IMR-90 (cell line): ENCODE measurements at regions not wholly inside any gene's neighbourhood (a gene's known extent, or its start where the extent isn't known, plus 50 kb on each side); places are given as distances from the start of the nearest gene placed in this dataset.

Experiments used
- ATAC-seq: fragments of 200-7000 bp; cut with Tn5 transposase; 2 replicates; pipeline ENCODE4 v1.9.1; 2020; ENCODE audit warnings: low read depth, mild to moderate bottlenecking, moderate library complexity
- BruUV-seq: library from RNA; stranded (reverse); fragments of 400-500 nt; replicated peaks from 2 replicates; lab custom pipeline; 2021; lab: Mats Ljungman, UMichigan
- CTCF ChIA-PET: fragments of 300-600 bp; formaldehyde crosslinking; extraction: SDS; loops from one replicate; lab custom pipeline; 2021; ENCODE audit warnings: antibody characterized with exemption; lab: Yijun Ruan, JAX
- POLR2A ChIA-PET: fragments of 300-600 bp; sonication (Branson Sonifier 250); formaldehyde crosslinking; loops from one replicate; lab custom pipeline; 2022; ENCODE audit warnings: antibody characterized with exemption; ENCODE audit not compliant: unreplicated experiment; lab: Charles Lee
- DNase-seq: peaks from one replicate; pipeline ENCODE4 v3.0.0; 2013
- H2AFZ ChIP-seq: replicated peaks from 2 replicates; pipeline ENCODE3; 2013; ENCODE audit warnings: low read length, mild to moderate bottlenecking; ENCODE audit not compliant: poor library complexity
- H2AK5ac ChIP-seq: 2 replicates; pipeline ENCODE4 v1.6.1; 2013; ENCODE audit warnings: low read depth, low read length, inconsistent platforms
- H2AK9ac ChIP-seq: replicated peaks from 2 replicates; pipeline ENCODE3; 2013; ENCODE audit warnings: mild to moderate bottlenecking, low read depth, low read length, moderate library complexity; ENCODE audit not compliant: poor library complexity
- H2BK120ac ChIP-seq: 2 replicates; pipeline ENCODE4 v1.6.1; 2013; ENCODE audit warnings: low read depth, low read length, inconsistent platforms
- H2BK15ac ChIP-seq: 3 replicates; pipeline ENCODE4 v1.6.1; 2013; ENCODE audit warnings: low read depth, low read length, inconsistent platforms
- H2BK20ac ChIP-seq: 2 replicates; pipeline ENCODE4 v1.6.1; 2013; ENCODE audit warnings: low read depth, mild to moderate bottlenecking, inconsistent platforms, low read length, moderate library complexity
- H2BK5ac ChIP-seq: 2 replicates; pipeline ENCODE4 v1.6.1; 2013; ENCODE audit warnings: mild to moderate bottlenecking, low read depth, low read length, inconsistent platforms; ENCODE audit not compliant: poor library complexity, severe bottlenecking
- H3K14ac ChIP-seq: replicated peaks from 2 replicates; pipeline ENCODE4 v1.6.1; 2013; ENCODE audit warnings: low read depth, low read length, inconsistent platforms
- H3K18ac ChIP-seq: 2 replicates; pipeline ENCODE4 v1.6.1; 2013; ENCODE audit warnings: low read depth, low read length, control low read depth
- H3K23ac ChIP-seq: 2 replicates; pipeline ENCODE4 v1.6.1; 2013; ENCODE audit warnings: low read depth, low read length, inconsistent platforms
- H3K27ac ChIP-seq: 2 replicates; pipeline ENCODE4 v1.5.1; 2013; ENCODE audit warnings: mild to moderate bottlenecking, control low read depth, low read length; ENCODE audit not compliant: insufficient read depth
- H3K27me3 ChIP-seq: 2 replicates; pipeline ENCODE4 v1.6.1; 2013; ENCODE audit warnings: low read length; ENCODE audit not compliant: control insufficient read depth, insufficient read depth
- H3K36me3 ChIP-seq: 2 replicates; pipeline ENCODE4 v1.6.1; 2013; ENCODE audit warnings: low read length, mixed read lengths; ENCODE audit not compliant: control insufficient read depth, insufficient read depth
- H3K4ac ChIP-seq: 2 replicates; pipeline ENCODE4 v1.6.1; 2013; ENCODE audit warnings: low read depth, low read length, inconsistent platforms
- H3K4me1 ChIP-seq: 2 replicates; pipeline ENCODE4 v1.6.1; 2013; ENCODE audit warnings: low read length, mixed read lengths; ENCODE audit not compliant: control insufficient read depth, insufficient read depth
- H3K4me2 ChIP-seq: 2 replicates; pipeline ENCODE4 v1.6.1; 2013; ENCODE audit warnings: low read depth, mild to moderate bottlenecking, control low read depth, low read length, moderate library complexity
- H3K4me3 ChIP-seq: 2 replicates; pipeline ENCODE4 v1.5.1; 2013; ENCODE audit warnings: low read depth, mild to moderate bottlenecking, control low read depth, low read length, moderate library complexity; ENCODE audit not compliant: insufficient read depth
- H3K56ac ChIP-seq: 2 replicates; pipeline ENCODE4 v1.6.1; 2013; ENCODE audit warnings: low read length, inconsistent platforms; ENCODE audit not compliant: insufficient read depth; ENCODE audit errors: extremely low read depth
- H3K79me1 ChIP-seq, 2 experiments: 2 replicates each; pipeline ENCODE4 v1.6.1; 2013; ENCODE audit warnings: low read length in 2 of 2, inconsistent platforms in 1 of 2, low read depth in 1 of 2
- H3K9ac ChIP-seq: 2 replicates; pipeline ENCODE4 v1.6.1; 2013; ENCODE audit warnings: low read depth, low read length, control low read depth
- H3K9me1 ChIP-seq: 2 replicates; pipeline ENCODE4 v1.6.1; 2013; ENCODE audit warnings: low read length, inconsistent platforms; ENCODE audit not compliant: insufficient read depth
- H3K9me3 ChIP-seq: 2 replicates; pipeline ENCODE4 v1.6.1; 2013; ENCODE audit warnings: low read length; ENCODE audit not compliant: control insufficient read depth, insufficient read depth
- H4K20me1 ChIP-seq: 2 replicates; pipeline ENCODE4 v1.6.1; 2013; ENCODE audit warnings: low read length, inconsistent platforms; ENCODE audit not compliant: insufficient read depth
- H4K5ac ChIP-seq: 2 replicates; pipeline ENCODE4 v1.6.1; 2013; ENCODE audit warnings: mild to moderate bottlenecking, low read depth, low read length, control low read depth
- H4K8ac ChIP-seq, 2 experiments: 2 replicates each; pipeline ENCODE4 v1.6.1; 2013; ENCODE audit warnings: low read depth in 2 of 2, low read length in 2 of 2, control low read depth in 1 of 2, inconsistent platforms in 1 of 2
- H4K91ac ChIP-seq: 2 replicates; pipeline ENCODE4 v1.6.1; 2013; ENCODE audit warnings: low read depth, low read length, inconsistent platforms; ENCODE audit not compliant: insufficient read depth
- BHLHE40 ChIP-seq: fragments of 150-350 bp; IDR thresholded peaks from 2 replicates; pipeline ENCODE4 v1.6.1; 2016; ENCODE audit warnings: mild to moderate bottlenecking, low read depth, low read length
- CEBPB ChIP-seq: IDR thresholded peaks from 2 replicates; pipeline ENCODE4 v1.6.1; 2012; ENCODE audit warnings: low read depth, low read length, improper control_type of control experiment
- CHD1 ChIP-seq: IDR thresholded peaks from 2 replicates; pipeline ENCODE4 v1.6.1; 2012; ENCODE audit warnings: low read depth, low read length, improper control_type of control experiment
- FOS ChIP-seq: fragments of 150-350 bp; IDR thresholded peaks from 2 replicates; pipeline ENCODE4 v1.6.1; 2016; ENCODE audit warnings: low read depth, low read length
- MAFK ChIP-seq: IDR thresholded peaks from 2 replicates; pipeline ENCODE4 v1.6.1; 2012; ENCODE audit warnings: low read depth, low read length, improper control_type of control experiment
- MAZ ChIP-seq: IDR thresholded peaks from 2 replicates; pipeline ENCODE4 v1.6.1; 2012; ENCODE audit warnings: low read depth, mild to moderate bottlenecking, low read length, improper control_type of control experiment, moderate library complexity, borderline replicate concordance
- MXI1 ChIP-seq: IDR thresholded peaks from 2 replicates; pipeline ENCODE4 v1.6.1; 2012; ENCODE audit warnings: low read depth, mild to moderate bottlenecking, low read length, moderate library complexity, borderline replicate concordance
- POLR2A ChIP-seq: IDR thresholded peaks from 2 replicates; pipeline ENCODE4 v1.6.1; 2012; ENCODE audit warnings: mild to moderate bottlenecking, low read depth, low read length
- RCOR1 ChIP-seq: IDR thresholded peaks from 2 replicates; pipeline ENCODE4 v1.6.1; 2012; ENCODE audit warnings: mild to moderate bottlenecking, low read length, improper control_type of control experiment; ENCODE audit not compliant: insufficient replicate concordance
- RFX5 ChIP-seq: IDR thresholded peaks from 2 replicates; pipeline ENCODE4 v1.8.0; 2012; ENCODE audit warnings: low read depth, mild to moderate bottlenecking, low read length, moderate library complexity
- SMC3 ChIP-seq: fragments of 150-350 bp; IDR thresholded peaks from 2 replicates; pipeline ENCODE4 v1.6.1; 2016; ENCODE audit warnings: low read depth, mild to moderate bottlenecking, antibody characterized with exemption, low read length, moderate library complexity
- WGBS, 2 experiments: methylation state at CpG; one replicate each; pipeline versions ENCODE4 v1.1.5 to v1.1.7; 2013; ENCODE audit warnings: missing lambda C conversion rate in 2 of 2; ENCODE audit not compliant: insufficient read length in 1 of 2; ENCODE audit errors: extremely low coverage in 2 of 2; 5-methylcytosine and 5-hydroxymethylcytosine counted together
- dilution Hi-C: fragments of 300-500 bp; cut with HindIII; formaldehyde crosslinking; loops from one replicate; pipeline ENCODE4 v1.14.3; 2018; ENCODE audit warnings: low sequenced_read_pairs; ENCODE audit not compliant: unreplicated experiment
- in situ Hi-C: fragments of 300-500 bp; cut with MboI; formaldehyde crosslinking; loops from 3 replicates; pipeline ENCODE4 v1.14.3; 2019; ENCODE audit warnings: low sequenced_read_pairs, inconsistent platforms, mixed read lengths
- intact Hi-C: fragments of 100-400 bp; cut with micrococcal nuclease; formaldehyde crosslinking; loops from 2 replicates; pipeline ENCODE4 v1.10.0; 2022
- TF ChIP-seq, protein P1 (sequence below): fragments of 150-350 bp; IDR thresholded peaks from 2 replicates; pipeline ENCODE4 v1.6.1; 2017; ENCODE audit warnings: mild to moderate bottlenecking, antibody characterized with exemption, low read length, low read depth
- TF ChIP-seq, protein P2 (sequence below): fragments of 150-350 bp; IDR thresholded peaks from 2 replicates; pipeline ENCODE4 v1.6.1; 2016; ENCODE audit warnings: low read depth, mild to moderate bottlenecking, low read length, moderate library complexity, borderline replicate concordance
- TF ChIP-seq, protein P3 (sequence below): conservative IDR thresholded peaks from 2 replicates; pipeline ENCODE4 v1.5.1; 2012; ENCODE audit warnings: mild to moderate bottlenecking, low read depth, low read length, improper control_type of control experiment

DNA sequence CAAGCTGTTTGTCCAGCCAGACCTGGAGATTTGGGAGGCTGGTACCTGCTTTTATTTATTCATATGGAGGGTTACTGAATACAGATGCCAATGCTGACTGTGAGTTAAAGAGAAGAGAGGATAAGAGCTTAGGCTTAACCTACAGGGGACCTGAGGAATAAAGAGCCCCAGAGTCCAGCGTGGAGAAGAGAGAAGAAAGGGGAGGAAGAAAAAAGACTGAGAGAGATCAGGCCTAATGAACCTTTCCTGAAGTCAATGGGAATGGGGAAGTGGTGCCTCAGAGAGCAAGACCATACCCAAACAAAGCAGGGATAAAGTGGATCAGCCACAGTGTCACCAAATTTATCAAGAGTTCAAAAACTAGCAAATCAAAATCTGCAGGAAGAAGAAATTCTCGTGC, 348.6 kb upstream of the KCNH7 start:
- ChIA-PET CTCF (no interaction called here), POLR2A (no interaction called here)
- H3K56ac ChIP-seq: no peak overlapping the region
- no peaks in the 10 kb centered on the region for H3K4me1 ChIP-seq
- H3K36me3 ChIP-seq: no peaks in the 10 kb centered on the region
- dilution Hi-C loops (no loop called here), intact Hi-C loops (no loop called here), in situ Hi-C loops (loop anchor here (25.0 kb wide), 1 partner anchor 1300 kb away; no protein-coding TSS in a partner anchor)
- no peak overlapping the region for H3K4me3 ChIP-seq
- H2BK15ac ChIP-seq: no peak overlapping the region
- no peak overlapping the region for H3K14ac ChIP-seq
- no peak overlapping the region for H4K5ac ChIP-seq
- no peak overlapping the region for H2AK9ac ChIP-seq
- no CpG with 5 or more reads among the region's 2 CpGs for WGBS, 2 experiments
- H3K79me1 ChIP-seq: no peaks in the 10 kb centered on the region
- no peak overlapping the region for H3K4me2 ChIP-seq
- ATAC-seq: no peak
- no peak overlapping the region for H2BK120ac ChIP-seq
- no peak overlapping the region for H4K91ac ChIP-seq
- H3K23ac ChIP-seq: no peak overlapping the region
- H2BK5ac ChIP-seq: no peak overlapping the region
- no peak overlapping the region for H2AFZ ChIP-seq
- no TSS peak for BruUV-seq
- no peak overlapping the region for H2AK5ac ChIP-seq
- H3K9me1 ChIP-seq: no peaks in the 10 kb centered on the region
- H2BK20ac ChIP-seq: no peak overlapping the region
- no peak for TF ChIP-seq FOS
- TF ChIP-seq CHD1: no peak
- TF ChIP-seq CEBPB: no peak
- no peak for TF ChIP-seq MXI1
- TF ChIP-seq SMC3: no peak
- TF ChIP-seq, protein P1, sequence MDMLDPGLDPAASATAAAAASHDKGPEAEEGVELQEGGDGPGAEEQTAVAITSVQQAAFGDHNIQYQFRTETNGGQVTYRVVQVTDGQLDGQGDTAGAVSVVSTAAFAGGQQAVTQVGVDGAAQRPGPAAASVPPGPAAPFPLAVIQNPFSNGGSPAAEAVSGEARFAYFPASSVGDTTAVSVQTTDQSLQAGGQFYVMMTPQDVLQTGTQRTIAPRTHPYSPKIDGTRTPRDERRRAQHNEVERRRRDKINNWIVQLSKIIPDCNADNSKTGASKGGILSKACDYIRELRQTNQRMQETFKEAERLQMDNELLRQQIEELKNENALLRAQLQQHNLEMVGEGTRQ: no peak
- TF ChIP-seq MAFK: no peak
- TF ChIP-seq, protein P2, sequence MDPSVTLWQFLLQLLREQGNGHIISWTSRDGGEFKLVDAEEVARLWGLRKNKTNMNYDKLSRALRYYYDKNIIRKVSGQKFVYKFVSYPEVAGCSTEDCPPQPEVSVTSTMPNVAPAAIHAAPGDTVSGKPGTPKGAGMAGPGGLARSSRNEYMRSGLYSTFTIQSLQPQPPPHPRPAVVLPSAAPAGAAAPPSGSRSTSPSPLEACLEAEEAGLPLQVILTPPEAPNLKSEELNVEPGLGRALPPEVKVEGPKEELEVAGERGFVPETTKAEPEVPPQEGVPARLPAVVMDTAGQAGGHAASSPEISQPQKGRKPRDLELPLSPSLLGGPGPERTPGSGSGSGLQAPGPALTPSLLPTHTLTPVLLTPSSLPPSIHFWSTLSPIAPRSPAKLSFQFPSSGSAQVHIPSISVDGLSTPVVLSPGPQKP: no peak
- no peak for TF ChIP-seq RFX5
- no peak for TF ChIP-seq BHLHE40
- TF ChIP-seq MAZ: no peak
- TF ChIP-seq, protein P3, sequence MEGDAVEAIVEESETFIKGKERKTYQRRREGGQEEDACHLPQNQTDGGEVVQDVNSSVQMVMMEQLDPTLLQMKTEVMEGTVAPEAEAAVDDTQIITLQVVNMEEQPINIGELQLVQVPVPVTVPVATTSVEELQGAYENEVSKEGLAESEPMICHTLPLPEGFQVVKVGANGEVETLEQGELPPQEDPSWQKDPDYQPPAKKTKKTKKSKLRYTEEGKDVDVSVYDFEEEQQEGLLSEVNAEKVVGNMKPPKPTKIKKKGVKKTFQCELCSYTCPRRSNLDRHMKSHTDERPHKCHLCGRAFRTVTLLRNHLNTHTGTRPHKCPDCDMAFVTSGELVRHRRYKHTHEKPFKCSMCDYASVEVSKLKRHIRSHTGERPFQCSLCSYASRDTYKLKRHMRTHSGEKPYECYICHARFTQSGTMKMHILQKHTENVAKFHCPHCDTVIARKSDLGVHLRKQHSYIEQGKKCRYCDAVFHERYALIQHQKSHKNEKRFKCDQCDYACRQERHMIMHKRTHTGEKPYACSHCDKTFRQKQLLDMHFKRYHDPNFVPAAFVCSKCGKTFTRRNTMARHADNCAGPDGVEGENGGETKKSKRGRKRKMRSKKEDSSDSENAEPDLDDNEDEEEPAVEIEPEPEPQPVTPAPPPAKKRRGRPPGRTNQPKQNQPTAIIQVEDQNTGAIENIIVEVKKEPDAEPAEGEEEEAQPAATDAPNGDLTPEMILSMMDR: no peak
- no peak for TF ChIP-seq POLR2A
- TF ChIP-seq RCOR1: no peak
- H3K27me3 ChIP-seq: no peaks in the 10 kb centered on the region
- no peak overlapping the region for H3K9ac ChIP-seq
- no peak overlapping the region for H3K18ac ChIP-seq
- no peak overlapping the region for H4K8ac ChIP-seq
- H3K9me3 ChIP-seq: no peaks in the 10 kb centered on the region
- no peak overlapping the region for H3K27ac ChIP-seq
- H4K20me1 ChIP-seq: no peaks in the 10 kb centered on the region
- H3K4ac ChIP-seq: no peak overlapping the region
- DNase-seq: no peak
